HCT116 (cell line): ENCODE measurements at regions not wholly inside any gene's neighbourhood (a gene's known extent, or its start where the extent isn't known, plus 50 kb on each side); places are given as distances from the start of the nearest gene placed in this dataset.

Experiments used
- POLR2A ChIP-seq: IDR thresholded peaks from 2 replicates; pipeline ENCODE4 v1.7.0; 2011; ENCODE audit warnings: borderline replicate concordance; ENCODE audit not compliant: insufficient read depth, insufficient read length; ENCODE audit errors: extremely low read depth
- SIN3A ChIP-seq: IDR thresholded peaks from 2 replicates; pipeline ENCODE4 v1.6.1; 2012; ENCODE audit warnings: low read depth
- TF ChIP-seq, protein P1 (sequence below), 3 experiments: fragments of 200-600 bp in 1 of 3; sonication (generic) in 1 of 3; IDR thresholded peaks in 2 of 3; conservative IDR thresholded peaks in 1 of 3; 2 replicates each; pipeline ENCODE4 v1.5.1; 2012 to 2017; ENCODE audit warnings: low read depth in 2 of 3, low read length in 2 of 3, antibody characterized with exemption in 1 of 3, borderline replicate concordance in 1 of 3, control low read depth in 1 of 3, mild to moderate bottlenecking in 1 of 3, mixed read lengths in 1 of 3, mixed run types in 1 of 3, moderate library complexity in 1 of 3; ENCODE audit not compliant: insufficient read depth in 1 of 3
- TF ChIP-seq, protein P2 (sequence below): IDR thresholded peaks from 2 replicates; pipeline ENCODE4 v1.6.1; 2012; ENCODE audit warnings: low read depth

DNA sequence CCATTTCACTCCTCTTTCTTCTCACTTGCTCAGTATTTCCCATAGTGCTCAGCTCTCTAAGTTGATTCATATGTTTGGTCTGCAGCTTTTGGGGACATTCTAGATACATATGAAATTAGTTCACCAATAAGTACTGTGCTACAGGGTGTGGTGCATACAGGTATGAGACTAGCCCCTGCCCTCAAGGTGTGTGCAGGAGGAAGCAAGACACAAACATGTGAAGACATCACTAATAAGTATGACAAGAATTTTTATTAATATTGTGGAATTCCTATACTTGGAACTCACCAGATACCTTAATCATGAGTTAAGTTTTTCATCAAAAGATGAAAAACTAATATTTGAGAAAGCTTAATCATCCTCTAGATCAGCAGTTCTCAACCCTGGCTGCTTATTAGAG is 505.2 kb downstream of the ZNF674 start:
- TF ChIP-seq POLR2A (no peak), SIN3A (no peak)
- TF ChIP-seq, protein P1, sequence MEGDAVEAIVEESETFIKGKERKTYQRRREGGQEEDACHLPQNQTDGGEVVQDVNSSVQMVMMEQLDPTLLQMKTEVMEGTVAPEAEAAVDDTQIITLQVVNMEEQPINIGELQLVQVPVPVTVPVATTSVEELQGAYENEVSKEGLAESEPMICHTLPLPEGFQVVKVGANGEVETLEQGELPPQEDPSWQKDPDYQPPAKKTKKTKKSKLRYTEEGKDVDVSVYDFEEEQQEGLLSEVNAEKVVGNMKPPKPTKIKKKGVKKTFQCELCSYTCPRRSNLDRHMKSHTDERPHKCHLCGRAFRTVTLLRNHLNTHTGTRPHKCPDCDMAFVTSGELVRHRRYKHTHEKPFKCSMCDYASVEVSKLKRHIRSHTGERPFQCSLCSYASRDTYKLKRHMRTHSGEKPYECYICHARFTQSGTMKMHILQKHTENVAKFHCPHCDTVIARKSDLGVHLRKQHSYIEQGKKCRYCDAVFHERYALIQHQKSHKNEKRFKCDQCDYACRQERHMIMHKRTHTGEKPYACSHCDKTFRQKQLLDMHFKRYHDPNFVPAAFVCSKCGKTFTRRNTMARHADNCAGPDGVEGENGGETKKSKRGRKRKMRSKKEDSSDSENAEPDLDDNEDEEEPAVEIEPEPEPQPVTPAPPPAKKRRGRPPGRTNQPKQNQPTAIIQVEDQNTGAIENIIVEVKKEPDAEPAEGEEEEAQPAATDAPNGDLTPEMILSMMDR (IDR thresholded peaks at IDR 0.05 in 2 of 3, conservative IDR thresholded peaks at IDR 0.05 in 1 of 3; ENCODE audit: borderline replicate concordance in 1 of 3, insufficient read depth in 1 of 3, low read depth in 2 of 3, low read length in 2 of 3) = no peak
- TF ChIP-seq, protein P2, sequence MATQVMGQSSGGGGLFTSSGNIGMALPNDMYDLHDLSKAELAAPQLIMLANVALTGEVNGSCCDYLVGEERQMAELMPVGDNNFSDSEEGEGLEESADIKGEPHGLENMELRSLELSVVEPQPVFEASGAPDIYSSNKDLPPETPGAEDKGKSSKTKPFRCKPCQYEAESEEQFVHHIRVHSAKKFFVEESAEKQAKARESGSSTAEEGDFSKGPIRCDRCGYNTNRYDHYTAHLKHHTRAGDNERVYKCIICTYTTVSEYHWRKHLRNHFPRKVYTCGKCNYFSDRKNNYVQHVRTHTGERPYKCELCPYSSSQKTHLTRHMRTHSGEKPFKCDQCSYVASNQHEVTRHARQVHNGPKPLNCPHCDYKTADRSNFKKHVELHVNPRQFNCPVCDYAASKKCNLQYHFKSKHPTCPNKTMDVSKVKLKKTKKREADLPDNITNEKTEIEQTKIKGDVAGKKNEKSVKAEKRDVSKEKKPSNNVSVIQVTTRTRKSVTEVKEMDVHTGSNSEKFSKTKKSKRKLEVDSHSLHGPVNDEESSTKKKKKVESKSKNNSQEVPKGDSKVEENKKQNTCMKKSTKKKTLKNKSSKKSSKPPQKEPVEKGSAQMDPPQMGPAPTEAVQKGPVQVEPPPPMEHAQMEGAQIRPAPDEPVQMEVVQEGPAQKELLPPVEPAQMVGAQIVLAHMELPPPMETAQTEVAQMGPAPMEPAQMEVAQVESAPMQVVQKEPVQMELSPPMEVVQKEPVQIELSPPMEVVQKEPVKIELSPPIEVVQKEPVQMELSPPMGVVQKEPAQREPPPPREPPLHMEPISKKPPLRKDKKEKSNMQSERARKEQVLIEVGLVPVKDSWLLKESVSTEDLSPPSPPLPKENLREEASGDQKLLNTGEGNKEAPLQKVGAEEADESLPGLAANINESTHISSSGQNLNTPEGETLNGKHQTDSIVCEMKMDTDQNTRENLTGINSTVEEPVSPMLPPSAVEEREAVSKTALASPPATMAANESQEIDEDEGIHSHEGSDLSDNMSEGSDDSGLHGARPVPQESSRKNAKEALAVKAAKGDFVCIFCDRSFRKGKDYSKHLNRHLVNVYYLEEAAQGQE = no peak
